AG08396 (cell line): ENCODE measurements at regions not wholly inside any gene's neighbourhood (a gene's known extent, or its start where the extent isn't known, plus 50 kb on each side); places are given as distances from the start of the nearest gene placed in this dataset.
A peak's percentile ranks its signal among the peaks of the same experiment; 100 is the strongest.
"Not testable (repeated sequence)": the region's sequence is repeated elsewhere in the genome, so short reads cannot be mapped to it uniquely, and the experiment has no call there.

Experiments used
- DNase-seq: peaks from one replicate; pipeline ENCODE4 v3.0.0; 2012; ENCODE audit warnings: low spot score, mixed read lengths

DNA sequence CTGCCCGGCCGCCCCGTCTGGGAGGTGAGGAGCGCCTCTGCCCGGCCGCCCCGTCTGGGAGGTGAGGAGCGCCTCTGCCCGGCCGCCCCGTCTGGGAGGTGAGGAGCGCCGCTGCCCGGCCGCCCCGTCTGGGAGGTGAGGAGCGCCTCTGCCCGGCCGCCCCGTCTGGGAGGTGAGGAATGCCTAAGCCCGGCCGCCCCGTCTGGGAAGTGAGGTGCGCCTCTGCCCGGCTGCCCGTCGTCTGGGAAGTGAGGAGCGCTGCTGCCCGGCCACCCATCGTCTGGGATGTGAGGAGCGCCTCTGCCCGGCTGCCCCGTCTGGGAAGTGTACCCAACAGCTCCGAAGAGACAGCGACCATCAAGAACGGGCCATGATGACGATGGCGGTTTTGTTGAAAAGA is 136.6 kb upstream of the PROKR2 start:
- DNase-seq = not testable (repeated sequence)

DNA sequence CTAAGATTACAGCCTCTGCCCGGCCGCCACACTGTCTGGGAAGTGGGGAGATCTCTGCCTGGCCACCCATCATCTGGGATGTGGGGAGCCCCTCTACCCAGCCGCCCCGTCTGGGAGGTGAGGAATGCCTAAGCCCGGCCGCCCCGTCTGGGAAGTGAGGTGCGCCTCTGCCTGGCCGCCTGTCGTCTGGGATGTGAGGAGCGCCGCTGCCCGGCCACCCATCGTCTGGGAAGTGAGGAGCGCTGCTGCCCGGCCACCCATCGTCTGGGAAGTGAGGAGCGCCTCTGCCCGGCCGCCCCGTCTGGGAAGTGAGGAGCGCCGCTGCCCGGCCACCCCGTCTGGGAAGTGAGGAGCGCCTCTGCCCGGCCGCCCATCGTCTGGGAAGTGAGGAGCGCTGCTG is 135.9 kb upstream of the PROKR2 start:
- DNase-seq = not testable (repeated sequence)

DNA sequence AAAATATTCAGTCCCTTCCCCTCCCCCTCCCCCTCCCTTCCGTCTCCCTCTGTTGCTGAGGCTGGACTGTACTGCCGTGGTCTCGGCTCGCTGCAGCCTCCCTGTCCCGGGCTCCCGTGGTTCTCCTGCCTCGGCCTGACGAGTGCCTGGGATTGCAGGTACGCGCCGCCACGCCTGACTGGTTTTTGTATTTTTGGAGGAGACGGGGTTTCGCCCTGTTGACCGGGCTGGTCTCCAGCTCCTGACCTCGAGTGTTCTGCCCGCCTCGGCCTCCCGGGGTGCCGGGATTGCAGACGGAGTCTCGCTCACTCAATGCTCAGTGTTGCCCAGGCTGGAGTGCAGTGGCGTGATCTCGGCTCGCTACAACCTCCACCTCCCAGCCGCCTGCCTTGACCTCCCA is 135.5 kb upstream of the PROKR2 start:
- DNase-seq = not testable (repeated sequence)

DNA sequence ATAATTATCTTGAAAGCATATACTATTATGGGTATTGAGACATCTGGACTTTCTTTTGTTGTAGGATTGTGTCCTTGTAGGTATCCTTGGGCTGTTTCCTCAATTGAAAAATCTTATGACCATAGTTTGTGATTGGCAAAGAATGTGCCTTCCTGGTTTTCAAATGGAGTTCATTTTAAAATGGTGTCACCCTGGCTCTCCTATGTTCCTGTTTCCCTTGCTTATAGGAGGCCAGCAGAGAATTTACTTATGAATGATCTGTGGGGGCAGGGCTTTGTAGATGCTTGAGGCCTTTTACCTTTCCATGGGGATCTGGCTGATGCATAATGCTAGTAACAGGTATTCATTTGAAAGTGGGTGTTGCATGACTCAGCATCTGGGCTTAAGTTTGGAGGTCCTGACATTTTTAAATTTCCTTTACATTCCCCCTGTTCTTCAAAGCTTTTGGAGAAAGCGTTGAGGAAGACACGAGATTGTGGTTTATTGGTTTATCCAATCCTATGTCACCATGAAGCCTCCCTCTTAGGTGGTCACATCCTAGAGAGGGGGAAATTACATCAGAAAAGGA is 135.0 kb upstream of the PROKR2 start:
- DNase-seq = no peak

DNA sequence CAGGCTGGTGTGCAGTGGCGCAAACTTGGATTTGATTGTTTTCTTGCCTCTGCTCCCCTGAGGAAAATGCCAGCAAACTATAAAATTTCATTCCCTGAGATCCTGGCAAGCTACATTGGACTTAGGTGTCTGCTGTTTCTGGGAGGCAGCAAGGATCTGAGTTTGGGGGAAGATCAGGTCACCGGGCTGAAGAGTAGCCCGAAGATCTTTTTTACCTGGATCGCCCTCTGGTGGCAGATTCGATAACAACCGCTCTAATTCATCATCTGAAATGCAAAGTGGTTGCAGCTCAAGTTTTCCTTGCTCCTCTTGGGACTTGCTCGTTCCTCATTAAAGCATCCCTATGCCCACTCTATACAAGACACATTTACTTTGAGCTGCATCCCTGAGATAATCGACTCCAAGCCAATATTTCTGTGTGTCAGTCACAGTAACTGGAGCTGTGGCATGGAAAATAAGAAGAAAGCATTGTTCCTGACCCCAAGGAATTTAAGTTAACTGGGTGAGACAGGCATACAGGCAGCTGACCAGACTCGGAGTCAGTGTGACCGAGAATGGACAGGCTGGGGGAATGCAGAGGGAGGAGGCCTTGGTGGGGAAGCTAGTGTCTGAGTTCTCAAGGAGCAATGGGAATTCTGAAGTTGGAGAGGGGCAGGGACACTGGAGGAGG is 131.8 kb upstream of the PROKR2 start:
- peak; percentile 71 for DNase-seq

DNA sequence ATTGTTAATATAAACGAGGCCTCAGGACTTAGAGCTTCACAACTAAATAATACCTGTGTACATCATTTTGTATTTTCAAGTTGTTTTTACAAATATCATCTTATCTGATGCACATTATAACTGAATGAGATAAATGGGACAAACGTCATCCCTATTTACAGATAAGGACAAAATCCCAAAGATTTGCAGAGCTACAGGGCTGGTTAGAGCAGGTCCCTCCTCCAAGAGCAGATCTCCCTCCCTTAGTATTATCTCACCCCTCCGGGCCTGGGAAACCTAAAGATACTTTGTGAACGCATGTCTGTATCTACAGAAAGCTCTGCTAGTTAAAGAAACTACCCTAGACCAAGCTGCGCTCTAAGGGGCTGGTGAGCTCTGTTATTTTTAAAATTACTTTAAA is 130.4 kb upstream of the PROKR2 start:
- no peak for DNase-seq

DNA sequence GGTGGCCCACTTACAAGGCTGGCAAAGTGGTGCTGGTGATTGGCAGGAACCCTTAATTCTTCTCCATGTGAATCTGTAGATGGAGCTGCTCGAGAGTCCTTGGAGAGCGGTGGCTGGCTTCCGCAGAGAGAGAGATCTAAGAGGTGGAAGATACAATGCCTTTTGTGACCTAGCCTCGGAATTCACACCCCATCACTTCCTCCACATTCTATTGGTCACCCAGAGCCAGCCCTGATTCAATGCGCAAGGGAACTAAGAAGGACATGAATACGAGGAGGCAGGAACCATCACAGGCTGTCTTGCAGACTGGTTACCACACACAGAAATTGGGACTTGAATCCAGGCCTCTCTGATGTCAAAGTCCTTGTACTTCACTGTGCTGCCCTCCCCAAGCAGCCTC is 128.9 kb upstream of the PROKR2 start:
- no peak for DNase-seq

DNA sequence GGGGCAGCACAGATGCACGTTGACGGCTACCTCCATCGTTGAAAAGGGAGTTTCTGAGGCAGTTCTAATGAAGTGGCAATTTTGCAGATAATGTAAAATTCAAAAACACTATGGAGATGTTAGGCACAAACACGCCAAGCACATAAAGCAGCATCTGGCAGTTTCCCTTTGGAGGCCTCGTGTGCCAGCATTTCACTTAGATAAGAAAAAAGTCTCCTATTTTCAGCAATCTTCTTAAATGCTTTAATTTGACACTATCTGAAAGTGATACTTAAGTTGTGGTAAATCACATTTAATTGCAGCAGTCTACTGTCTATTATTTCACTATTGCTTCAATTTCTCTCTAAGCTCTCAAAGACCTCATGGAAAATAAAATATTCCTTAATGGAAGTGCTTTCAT is 125.3 kb upstream of the PROKR2 start:
- no peak for DNase-seq

DNA sequence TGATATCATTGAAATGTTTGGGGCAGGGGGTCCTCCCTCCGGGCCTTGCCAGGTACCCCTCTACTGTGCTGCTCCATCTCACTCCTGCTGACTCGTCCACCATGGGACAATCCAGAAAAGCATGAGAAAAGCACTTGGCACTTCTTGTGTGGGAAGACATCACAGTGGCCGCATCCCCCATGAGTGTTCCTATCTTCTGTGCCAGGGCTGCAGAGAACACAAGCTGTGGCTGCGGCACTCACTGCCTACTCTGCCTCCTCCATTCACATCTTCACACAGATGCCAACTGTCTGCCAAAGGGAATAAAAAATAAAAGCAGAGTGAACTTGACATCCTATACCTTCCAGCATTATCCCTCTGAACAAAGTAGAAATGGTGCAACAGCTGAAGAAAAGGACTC is 117.4 kb upstream of the PROKR2 start:
- DNase-seq = no peak

DNA sequence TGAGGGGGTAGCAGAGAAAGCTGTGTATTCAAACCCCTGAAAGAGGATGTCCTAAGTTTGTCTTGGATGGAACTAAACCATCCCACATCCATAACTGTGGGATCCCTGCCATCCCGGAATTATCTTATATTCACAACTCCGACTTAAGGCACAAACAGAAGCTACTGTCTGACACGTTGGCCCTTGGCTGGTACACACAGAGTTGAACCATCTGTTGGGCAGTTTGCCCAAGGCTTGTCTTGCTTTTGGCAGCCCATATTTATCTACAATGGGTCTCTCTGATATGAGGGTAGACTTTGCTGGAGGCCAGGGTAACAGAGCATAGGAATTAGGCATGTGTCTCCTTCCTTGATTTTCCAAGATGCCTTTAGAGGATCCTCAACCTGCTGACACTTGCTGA is 116.6 kb upstream of the PROKR2 start:
- no peak for DNase-seq

DNA sequence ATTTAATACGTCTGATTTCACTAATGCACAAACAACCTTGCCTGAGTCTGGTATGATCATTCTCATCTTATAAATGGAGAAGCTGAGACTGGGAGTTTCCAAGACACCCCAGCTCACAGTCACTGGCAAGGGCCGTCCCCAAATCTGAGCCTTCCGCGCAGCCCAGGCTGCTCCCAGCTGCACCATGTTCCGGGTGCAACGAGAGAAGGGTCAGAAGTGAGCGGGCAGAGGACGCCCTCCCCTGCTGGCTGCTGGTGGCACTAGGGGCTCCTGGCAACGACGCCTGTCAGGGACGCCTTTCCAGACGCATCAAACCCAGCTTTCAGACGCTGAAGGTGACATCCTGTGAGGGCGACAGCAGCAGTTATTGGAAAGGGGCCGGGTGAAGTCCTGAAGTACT is 115.3 kb upstream of the PROKR2 start:
- no peak for DNase-seq

DNA sequence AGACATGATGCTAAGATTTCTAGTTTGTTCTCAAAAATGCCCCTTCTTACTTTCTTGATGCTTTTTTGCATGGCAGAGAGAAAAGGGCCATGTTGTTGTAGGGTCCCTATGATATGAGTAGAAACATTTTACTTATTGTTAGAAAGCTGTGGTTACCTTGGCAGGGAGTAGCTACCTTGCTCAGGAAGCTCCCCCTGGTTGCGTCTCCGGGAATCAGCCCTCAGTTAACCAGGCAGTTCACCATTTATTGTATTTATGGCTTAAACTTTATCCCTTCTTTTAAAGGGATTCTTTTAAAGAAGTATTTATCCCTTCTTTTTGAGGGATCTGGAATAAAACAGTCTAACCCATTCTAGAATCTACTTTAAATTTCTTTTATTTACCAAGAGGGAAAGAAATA is 113.9 kb upstream of the PROKR2 start:
- DNase-seq = no peak

DNA sequence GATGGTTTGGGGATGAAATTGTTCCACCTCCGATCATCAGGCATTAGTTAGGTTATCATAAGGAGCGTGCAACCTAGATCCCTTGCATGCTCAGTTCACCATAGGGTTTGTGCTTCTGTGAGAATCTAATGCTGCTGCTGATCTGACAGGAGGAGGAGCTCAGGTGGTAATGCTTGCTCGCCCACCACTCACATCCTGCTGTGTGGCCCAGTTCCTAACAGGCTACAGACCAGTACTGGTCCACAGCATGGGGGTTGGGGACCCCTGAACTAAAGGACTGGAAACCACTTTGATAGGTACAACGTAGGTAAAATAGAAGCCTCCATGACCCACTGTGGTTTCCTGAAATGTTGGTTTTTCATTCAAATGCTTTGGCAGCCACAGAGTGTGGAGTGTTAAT is 109.3 kb upstream of the PROKR2 start:
- no peak for DNase-seq

DNA sequence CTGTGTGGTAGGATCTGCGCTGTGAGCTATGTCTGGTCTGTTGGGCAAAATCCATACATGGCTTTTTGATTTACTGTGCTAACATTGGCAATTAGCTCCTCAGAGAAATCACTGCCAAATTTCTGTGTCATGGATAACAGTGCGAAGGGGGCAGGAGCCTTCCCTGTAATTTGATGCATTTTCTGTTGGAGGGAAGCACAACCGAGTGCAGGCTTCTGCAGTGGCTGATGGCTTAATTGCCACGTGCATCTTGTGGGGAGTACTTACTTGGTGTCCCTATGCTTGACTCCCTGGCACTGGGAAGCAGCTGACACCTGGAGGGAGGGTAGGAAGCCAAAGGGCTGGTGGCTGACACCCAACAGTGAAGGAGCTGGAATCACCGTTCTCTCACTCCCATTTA is 99.3 kb upstream of the PROKR2 start:
- no peak for DNase-seq

DNA sequence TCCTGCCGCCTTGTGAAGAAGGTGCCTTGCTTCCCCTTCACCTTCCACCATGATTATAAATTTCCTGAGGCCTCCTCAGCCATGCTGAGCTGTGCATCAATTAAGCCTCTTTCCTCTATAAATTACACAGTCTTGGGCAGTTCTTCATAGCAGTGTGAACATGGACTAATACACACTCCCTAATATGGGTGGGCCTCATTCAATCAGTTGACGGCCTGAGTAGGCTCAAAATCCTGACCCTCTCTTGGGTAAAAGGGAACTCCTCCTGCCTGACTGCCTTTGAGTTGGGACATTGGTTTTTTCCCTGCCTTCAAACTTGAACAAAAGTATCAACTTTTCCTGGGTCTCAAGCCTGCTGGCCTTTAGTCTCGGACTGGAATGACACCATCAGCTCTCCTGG is 96.6 kb upstream of the PROKR2 start:
- DNase-seq = no peak

DNA sequence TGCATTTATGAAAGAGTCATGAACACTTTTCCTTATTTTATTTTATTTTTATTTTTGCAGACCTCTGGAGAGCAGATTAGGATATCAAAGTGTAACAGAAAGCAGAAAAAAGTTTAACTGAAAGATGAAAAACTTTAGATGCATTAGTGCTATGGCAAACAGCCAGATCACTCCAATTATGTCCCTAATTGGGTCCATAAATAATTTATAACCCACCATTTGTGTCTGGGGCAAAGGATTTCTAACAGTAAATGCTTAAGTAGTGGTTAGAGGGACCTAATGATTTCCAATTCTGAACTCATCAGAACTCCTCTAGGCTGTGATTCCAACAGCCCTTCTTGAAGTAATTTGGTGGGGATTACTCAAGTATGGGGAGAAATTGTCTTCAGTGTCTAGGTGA is 93.7 kb upstream of the PROKR2 start:
- no peak for DNase-seq

DNA sequence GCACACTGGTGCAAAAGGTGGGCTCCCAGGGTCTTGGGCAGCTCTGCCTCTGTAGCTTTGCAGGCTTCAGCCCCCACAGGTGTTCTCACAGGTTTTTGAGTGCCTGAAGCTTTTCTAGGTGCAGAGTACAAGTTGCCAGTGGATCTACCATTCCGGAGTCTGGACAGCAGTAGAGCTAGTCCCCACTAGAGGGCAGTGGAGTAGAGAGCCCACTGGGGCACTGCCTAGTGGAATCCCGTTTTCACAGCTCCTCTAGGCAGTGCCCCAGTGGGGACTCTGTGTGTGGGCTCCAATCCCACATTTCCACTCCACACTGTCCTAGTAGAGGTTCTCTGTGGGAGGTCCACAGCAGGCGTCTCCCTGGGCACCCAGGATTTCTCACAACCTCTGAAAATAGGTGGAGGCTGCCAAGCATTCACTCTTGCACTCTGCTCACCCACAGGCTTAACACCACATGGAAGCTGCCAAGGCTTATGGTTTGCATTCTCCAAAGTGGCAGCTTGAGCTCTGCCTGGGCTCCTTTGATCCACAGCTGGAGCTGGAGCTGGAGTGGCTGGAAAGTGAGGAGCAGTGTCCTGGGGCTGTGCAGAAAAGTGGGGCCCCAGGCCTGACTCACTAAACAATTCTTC is 86.3 kb upstream of the PROKR2 start:
- DNase-seq = peak; percentile 12

DNA sequence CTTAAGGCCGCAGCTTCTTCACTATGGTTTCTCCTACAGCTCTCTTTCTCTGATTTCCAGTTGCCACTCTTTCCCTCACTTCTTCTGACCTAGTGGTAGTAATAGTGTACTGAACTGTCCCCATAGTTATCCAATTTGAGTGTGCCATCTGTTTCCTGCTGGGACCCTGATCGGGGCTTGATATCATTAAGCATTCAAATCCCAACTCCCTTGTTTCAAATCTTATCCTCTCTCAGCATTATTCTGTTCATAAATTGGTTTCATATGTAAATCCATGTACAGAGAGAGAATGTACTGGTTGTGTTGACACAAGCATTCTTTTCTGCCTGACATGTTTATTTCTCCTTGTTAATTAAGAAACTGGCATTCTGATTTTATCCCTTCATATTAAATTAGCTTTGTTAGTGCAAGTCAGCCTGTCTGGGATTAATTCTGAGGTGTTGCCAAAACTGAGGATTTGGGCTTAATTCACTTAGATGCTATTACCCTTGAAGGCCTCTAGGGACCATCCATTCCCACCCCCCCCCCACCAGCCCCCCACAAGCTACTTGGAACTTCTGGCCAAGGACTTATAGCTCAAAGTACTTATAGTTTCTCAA is 84.6 kb upstream of the PROKR2 start:
- DNase-seq = no peak

DNA sequence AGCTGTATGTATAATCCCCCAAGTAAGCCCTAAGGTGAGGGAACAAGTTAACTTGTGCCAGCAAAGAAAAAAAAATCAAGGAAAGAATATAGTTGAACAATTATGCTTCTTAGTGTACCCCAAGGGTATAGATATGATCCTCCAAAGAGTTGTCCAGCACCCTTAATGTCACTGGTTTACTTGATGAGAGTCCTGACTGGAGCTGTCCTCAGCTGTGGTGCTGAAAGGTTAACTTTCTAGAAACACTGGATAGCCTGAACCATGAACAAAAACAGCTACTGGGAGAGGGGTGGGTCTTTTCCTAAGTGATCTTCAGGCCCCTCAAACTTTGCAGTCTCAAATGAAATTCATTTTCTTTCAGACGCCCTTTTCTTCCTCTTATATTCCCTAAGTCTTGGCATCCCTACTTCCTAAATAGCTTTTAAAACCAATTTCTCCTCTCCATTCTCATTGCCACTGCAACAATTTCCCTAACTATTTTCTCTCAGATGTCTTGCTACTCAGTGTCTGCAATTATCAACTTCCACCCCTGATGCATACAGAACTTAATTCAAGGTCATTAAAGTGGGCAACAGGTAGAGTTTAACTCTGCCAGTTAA is 83.5 kb upstream of the PROKR2 start:
- DNase-seq = peak; percentile 12

DNA sequence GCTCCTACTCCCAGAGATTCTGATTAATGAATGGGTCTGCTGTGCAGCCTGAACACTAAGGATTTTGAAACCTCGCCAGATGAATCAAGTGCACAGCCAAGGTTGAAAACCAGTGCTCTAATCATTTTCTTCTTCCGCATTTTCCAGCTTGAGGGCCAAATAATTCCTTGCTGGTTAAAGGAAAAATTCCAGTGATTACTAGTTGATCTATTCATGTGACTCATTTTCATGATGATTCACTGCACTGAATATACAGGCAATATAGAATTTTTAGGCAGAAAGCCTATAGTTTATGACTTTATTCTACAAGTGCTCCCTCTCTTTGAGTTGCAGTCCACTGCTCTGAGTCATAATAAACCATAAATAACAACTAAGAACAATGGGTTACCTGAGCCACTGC is 80.6 kb upstream of the PROKR2 start:
- DNase-seq = no peak

DNA sequence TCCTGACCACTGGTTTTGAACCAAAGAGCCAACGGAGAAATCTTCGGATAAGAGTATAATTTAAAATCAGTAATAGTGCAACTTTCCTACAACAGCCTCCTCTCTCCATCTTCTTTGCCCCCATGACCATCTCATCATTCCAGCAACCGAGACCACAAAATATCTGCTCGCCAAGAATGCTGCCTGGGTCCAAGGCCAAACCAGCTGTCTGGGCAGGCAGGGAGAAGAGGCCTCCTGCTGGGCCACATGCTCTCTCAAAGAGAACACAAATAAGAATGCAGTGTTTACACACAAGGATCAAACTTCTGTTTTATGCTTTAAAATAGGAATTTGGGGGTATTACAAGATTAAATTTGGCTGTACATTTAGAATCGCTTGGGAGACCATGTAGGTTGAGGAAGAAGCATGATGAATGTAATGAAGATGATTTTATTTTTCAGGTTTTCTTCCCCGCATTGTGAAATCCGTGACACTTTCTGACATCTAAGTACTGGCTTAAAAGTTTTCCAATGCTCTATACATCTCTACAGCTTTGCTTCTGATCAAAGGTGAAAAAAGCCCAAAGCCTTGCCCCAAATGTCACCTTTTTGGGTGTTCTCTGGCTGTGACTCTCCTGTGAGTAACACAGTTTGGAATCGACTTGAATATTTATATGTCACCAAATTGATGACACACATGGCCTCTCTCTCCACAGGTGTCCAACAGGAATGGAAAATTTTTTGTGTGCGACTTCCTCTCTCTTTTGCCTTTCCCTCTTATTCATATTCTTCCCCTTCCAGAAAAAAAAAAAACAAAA is 79.4 kb upstream of the PROKR2 start:
- no peak for DNase-seq

DNA sequence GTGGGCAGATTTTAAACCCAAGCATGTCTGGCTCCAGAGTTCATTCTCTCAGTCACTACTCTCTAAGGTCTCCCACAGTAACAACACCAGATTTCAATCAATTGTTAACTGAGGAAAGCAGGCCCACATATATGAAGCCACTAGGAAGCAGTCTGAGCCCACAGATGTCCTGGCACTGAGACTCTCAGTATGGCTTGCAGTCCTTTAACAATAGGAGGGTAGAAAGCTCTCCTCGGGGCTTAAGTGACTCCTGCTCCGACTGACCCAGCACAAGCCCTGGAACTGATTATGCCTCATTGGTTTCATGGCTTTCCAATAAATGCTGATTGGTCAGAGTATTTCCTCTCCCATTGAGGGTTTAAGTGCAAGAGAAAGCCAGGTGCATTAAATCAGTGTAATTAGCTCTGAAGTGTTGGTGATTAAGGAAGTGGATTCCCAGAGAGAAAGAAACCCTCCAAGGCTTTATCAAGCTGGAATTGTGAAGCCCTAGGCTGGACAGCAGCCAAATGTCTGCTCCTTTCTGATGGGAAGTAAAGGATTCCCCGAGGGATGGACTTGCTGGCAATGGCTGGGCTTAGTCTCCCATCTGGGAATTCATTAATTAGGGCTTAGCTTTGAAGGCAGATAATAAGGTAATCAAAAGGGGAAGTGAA is 76.6 kb upstream of the PROKR2 start:
- DNase-seq = no peak
